Stimulated activated CD8-positive, alpha-beta memory T cell treated with anti-CD3 and anti-CD28 coated beads, Interleukin-15, amount 100 ng/mL, for 24 hours (primary cell): ENCODE measurements at regions not wholly inside any gene's neighbourhood (a gene's known extent, or its start where the extent isn't known, plus 50 kb on each side); places are given as distances from the start of the nearest gene placed in this dataset.
"Not testable (repeated sequence)": the region's sequence is repeated elsewhere in the genome, so short reads cannot be mapped to it uniquely, and the experiment has no call there.

Source experiments
- DNase-seq: peaks from one replicate; pipeline ENCODE4 v3.0.0-alpha.2; 2020; ENCODE audit warnings: low read depth

DNA sequence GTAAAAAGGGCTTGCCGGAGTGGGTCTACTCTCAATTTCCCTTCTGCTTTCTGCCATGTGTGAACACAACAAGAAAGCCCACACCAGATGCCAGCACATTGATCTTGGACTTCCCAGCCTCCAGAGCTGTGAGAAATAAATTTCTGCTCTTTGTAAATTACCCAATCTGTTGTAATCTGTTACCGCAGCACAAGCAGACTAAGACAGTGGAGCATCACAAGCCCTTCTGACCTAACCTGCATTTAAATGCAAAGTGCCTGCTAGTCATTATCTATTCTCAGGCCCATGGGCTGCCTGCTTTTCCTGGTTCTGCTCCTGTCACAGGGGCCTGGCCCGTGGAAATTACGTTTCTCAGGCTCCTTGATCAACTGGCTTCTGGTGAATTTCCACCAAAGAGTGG lies 199.3 kb upstream of the AUTS2 start:
- no peak for DNase-seq

DNA sequence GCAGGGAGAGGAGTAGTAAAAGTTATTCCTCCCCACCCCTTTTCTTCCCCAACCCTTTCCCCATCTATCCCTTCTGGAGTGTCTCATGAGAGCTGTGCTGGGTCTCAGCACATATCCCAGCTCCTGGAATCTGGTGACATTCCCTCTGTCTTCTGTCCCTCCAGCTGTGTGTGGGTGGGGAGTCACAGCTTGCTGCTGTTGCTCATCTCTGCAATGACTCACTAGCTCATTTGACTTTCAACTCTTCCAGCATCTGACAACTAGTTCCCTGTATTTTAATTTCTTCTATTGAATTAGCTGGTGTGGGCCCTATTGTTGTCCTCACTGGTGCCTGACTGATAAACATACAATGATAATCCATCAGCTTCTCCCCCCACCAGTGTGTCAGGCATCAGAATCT lies 198.9 kb upstream of the AUTS2 start:
- no peak for DNase-seq

- no peak for DNase-seq
Measured at GRCh38 chr7:69402696-69403095, 195.6 kb upstream of the AUTS2 start.

DNA sequence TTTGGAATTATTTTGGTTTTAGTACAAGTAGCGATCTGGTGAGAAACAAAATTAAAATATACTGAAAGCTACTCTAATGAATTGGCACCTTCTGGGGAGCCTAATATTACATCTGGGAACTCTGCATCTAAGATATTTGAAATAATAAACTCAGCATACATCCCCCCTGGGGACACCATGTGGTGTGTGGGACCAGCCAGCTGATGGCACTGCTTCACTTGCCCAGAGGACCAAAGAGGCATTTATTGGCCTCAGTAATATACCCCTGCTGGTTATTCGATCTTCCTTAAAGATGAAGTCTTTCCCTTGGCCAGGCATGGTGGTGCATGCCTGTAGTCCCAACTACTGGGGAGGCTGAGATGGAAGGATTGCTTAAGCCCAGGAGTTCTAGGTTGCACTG lies 195.1 kb upstream of the AUTS2 start:
- no peak for DNase-seq

DNA sequence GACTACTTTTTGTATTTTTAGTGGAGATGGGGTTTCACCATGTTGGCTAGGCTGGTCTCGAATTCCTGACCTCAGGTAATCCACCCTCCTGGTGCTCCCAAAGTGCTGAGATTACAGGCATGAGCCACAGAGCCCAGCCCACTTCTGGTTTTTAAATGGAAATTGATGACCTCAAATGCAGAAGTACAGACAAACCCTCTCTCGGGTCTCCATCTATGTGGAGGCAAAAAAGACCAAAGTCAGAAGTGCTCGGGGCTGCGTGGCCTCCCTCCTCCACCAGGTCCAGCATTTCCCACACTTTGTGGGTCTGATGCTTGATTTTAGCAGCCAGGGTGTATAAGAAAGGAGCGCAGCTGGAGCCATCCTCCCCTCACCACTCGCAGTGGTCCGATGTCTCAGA lies 187.3 kb upstream of the AUTS2 start:
- DNase-seq: no peak

DNA sequence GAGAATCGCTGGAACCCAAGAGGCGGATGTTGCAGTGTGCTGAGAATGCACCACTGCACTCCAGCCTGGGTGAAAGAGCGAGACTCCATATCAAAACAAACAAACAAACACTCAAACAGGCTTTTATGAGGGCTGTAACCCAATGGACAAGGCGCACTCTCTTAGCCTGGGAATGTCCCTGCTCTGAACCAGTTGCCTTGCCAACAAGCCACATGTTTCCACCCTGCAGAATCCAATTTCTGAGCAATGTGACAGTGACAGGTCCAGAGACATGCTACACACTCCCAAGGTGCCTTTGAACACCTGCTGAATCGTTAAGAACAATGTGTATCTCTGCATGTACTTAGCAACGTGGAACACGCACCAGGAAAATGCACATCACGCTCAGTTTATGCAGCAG lies 186.8 kb upstream of the AUTS2 start:
- DNase-seq: no peak

GRCh38 chr7:69412331-69413146 lies 185.7 kb upstream of the AUTS2 start:
- no peak for DNase-seq

DNA sequence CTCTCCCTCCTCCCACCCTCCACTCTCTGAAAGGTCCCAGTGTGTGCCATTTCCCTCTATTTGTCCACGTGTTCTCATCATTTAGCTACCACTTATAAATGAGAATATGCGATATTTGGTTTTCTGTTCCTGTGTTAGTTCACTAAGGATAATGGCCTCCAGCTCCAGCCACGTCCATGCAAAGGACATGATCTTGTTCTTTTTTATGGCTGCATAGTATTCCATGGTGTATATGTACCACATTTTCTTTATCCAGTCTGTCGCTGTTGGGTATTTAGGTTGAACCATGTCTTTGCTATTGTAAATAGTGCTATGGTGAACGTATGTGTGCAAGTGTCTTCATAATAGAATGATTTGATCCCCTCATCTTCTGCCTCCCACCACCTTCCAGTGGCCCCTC lies 183.7 kb upstream of the AUTS2 start:
- DNase-seq: no peak

DNA sequence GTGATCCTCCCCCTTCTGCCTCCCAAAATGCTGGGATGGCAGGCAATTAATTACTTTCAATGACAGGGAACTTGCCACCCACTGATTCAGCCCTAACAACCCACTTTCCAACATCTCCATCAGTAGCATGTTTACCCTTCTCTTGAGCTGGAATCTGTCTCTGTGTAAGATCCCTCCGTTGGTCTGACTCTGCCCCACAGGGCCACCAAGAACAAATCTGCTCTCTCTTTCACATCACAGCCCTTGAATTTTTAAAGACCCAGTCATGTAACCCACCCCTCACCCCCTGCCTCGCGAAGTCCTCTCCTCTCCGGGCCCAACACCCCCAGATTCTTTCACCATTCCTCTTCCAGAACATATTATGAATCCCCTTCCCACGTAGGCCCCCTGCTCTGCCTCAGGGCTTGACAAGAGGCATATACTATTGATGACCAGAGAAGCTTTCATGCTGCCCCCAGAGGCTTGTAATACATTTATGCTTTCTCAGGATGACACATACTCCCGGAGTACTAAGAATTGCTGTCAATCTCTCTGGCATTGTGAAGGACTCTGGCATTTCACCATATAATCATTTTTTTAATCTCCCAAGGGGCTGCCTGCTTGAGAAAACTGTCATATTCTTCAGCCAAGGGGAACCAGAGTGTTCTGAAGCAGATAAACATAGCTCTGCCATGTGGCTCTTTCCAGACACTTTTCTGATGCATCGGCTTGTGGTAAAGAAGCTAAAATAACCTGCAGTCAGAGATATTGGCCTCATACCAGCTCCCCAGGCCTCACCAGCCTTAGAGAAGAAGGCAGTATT lies 179.2 kb upstream of the AUTS2 start:
- no peak for DNase-seq

GRCh38 chr7:69419934-69420333 lies 178.3 kb upstream of the AUTS2 start:
- no peak for DNase-seq

DNA sequence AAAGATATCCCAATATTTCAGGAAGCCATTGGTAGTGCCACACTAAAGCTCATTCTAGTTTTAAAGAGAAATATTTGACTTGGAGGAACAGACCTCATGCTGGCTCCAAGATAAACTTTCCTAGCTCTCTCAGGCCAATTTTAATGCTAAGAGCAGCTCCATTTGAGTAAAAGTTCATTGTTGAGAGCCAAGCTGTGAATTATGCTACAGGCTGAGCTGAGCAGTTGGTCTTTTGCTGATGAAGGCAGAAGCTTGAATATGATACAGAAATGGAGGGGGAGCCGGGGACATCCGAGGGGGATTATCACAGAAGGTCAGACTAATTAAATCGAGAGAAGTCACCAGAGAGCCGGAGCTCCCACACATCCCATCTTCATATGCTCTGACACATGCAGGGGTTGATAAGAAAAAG lies 175.7 kb upstream of the AUTS2 start:
- no peak for DNase-seq

DNA sequence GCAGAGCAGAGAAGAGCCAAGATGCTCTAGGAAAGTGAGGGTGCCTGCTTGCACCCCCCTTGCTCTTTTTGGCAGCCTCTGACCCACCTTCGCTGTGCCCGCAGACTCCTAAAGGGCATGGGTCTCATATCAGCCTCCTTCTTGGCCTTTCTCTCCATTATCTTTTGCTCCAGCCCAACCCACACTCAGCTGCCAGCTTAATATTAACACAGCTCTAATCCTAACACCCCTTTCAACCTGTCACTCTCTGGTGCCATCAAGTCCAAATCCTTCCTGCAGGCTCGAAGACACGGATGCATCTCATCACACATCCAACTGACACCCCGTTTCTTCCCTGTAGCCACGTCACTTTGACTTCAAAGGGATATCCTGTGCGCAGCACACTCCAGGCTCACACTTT lies 171.6 kb upstream of the AUTS2 start:
- no peak for DNase-seq

GRCh38 chr7:69428089-69428488 lies 170.2 kb upstream of the AUTS2 start:
- DNase-seq: no peak

GRCh38 chr7:69429911-69430383 lies 168.3 kb upstream of the AUTS2 start:
- DNase-seq: no peak

- no peak for DNase-seq
Measured at GRCh38 chr7:69430384-69431021, 167.8 kb upstream of the AUTS2 start.

- DNase-seq: no peak
Measured at GRCh38 chr7:69431626-69432025, 166.6 kb upstream of the AUTS2 start.

DNA sequence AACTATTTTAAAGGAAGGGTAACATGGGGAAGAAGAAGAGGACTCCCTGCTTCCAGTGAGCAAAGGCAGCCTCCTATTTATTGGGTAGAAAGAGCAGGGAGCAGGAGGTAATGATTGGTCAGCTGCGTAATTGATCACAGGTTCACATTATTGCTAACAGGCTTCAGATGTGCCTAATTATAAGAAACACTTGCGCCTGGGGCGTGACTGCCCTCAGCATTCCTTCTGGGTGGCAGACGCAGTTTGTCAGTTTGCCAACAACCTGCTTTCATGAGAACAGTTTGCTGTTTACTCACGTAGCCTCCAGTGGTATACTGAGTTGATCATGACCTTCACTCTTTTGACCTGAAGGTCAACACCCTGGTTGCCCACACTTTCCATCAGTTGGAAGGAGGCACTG lies 166.0 kb upstream of the AUTS2 start:
- DNase-seq: not testable (repeated sequence)

GRCh38 chr7:69433081-69433480 lies 165.2 kb upstream of the AUTS2 start:
- DNase-seq: no peak

DNA sequence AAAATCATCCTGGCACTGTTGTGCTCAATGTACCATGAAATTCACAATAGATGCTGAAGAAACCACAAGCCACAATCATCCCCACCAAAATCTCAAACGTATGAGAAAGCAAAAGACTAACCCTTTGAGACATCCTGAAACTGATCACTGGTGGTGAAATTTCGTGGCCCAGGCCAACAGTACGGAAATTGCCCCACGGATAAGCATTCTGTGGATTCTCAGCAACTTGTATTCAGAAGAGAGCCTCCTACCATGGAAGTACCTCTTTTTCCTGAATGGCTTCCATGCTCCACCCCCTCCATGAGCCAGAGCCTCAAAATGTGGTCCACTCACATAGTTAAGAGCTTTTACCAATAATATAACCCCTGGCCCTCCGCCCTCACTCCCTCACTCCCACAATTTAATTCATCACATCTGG lies 163.9 kb upstream of the AUTS2 start:
- DNase-seq: no peak

- DNase-seq: no peak
Measured at GRCh38 chr7:69435711-69436110, 162.6 kb upstream of the AUTS2 start.

DNA sequence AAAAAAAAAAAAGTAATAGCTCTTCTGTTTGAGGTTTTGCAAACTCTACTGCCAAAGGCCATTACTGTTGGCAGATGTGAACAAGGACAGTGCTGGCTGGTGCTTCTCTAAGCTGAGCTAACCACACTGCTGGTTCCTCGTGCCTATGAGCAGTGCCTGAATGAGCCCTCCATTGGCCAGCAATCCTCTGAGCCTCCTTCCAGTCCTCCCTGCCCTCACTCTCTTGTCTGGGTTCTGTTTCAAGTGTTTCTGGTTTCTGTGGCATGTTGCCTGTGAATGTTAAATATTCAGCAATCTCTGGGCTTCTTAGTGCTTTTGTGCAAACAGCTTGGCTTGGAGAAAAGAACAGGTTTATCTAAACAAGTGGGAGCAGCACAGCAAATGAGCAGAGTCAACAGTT lies 161.3 kb upstream of the AUTS2 start:
- no peak for DNase-seq

DNA sequence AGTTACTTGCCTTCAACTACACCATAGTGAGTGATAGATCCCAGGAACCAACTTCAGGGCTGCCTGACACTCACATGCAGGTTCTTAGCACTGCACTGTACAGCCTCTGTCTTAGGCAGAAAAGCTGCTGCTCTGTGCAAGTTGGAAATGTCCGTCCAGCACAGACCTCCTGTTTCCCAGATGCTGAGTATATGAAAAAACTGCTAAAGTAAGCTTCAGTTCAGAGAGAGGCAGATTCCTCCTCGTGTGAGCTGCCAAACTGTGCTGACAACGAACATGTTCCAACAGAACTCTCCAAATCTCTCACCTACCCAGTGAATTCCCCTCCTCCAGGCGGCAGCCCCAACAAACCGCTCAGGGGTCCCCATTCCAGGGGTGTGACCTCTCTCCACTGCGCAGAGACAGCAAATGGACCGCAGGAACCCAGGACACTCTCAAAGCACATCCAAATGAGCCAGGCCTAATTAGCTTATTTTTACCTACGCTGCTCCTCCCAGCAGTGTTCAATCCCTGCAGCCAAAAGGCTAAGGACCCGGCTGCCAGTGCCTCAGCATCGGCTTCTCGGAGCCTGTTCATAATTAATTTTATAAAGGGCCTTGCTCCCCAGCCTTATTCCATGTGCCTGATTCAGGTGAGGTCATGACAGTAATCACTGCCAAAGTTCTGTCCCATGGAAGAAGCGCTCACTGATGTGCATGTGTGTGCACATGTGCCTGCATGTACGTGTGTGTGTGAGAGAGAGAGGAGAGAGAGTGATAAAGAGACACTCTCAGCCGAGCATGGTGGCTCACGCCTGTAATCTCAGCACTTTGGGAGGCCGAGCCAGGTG lies 159.5 kb upstream of the AUTS2 start:
- no peak for DNase-seq
